ENCODE measurements at regions not wholly inside any gene's neighbourhood (a gene's known extent, or its start where the extent isn't known, plus 50 kb on each side); places are given as distances from the start of the nearest gene placed in this dataset.
"Not testable (repeated sequence)": the region's sequence is repeated elsewhere in the genome, so short reads cannot be mapped to it uniquely, and the experiment has no call there.

DNA sequence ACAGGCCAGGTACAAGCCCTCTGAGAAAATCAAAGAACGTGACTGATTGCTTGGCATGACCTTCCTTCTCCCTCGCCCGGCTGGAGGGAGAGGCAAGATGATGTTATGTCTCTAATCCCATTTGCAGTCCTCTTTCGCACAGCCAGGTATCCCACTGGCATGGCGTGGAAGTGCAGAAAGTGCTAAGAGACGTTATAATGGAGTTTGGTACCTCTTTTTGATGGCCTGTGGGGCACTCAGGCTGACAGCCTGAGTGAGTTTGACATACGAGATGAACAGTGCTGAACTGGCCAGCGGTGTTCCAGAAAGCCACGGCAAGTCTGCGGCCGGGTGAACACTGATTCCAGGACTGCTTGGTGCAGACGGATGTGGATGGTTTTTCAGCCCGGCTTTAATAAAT, 241.6 kb downstream of the RAB11FIP2 start:
- DNase-seq (ENCODE audit: low read depth in 4 of 6, low spot score in 6 of 6) = no peak
- H3K27me3 ChIP-seq (ENCODE audit: control insufficient read depth, insufficient read depth, low read length) = peaks cover 23% of the 10 kb centered on the region

DNA sequence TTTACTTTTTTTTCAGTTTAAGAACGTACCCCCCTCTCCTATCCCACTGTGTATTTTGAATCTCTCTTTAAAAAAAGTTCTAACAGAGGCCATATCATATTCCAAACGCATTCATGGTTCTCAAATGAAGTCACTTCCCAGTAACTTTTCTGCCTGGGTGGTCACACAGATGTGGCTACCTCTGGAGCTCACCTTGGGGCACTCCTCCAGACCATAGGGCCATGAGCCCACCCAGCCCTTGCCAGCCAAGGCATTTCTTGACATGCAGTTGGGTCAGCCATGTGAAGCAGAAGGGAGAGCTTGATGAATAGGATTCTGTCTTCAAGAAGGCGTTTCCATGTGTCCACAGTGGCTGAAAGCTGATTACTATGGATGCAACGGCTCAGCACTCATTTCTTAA, 239.3 kb downstream of the RAB11FIP2 start:
- Histone ChIP-seq H3K27ac (ENCODE audit: low read depth, low read length) (no peak overlapping the region), H3K4me1 (ENCODE audit: control insufficient read depth, insufficient read depth, low read length) (peaks cover 12% of the 10 kb centered on the region), H3K36me3 (ENCODE audit: control insufficient read depth, insufficient read depth, low read length) (no peaks in the 10 kb centered on the region), H3K27me3 (ENCODE audit: control insufficient read depth, insufficient read depth, low read length) (peaks cover 20% of the 10 kb centered on the region), H3K9me3 (ENCODE audit: control insufficient read depth, insufficient read depth, low read length) (no peaks in the 10 kb centered on the region), H3K4me3 (ENCODE audit: low read depth, low read length) (no peak overlapping the region)
- no peak for DNase-seq (ENCODE audit: low read depth in 4 of 6, low spot score in 6 of 6)
- 79% methylated on average over 2 of the region's 4 CpGs for WGBS (ENCODE audit: insufficient coverage)

More for the DNA sequence above, 241.6 kb downstream of the RAB11FIP2 start:
- Histone ChIP-seq H3K4me3 (ENCODE audit: low read depth, low read length) (no peak overlapping the region), H3K4me1 (ENCODE audit: control insufficient read depth, insufficient read depth, low read length) (peaks cover 12% of the 10 kb centered on the region), H3K27ac (ENCODE audit: low read depth, low read length) (no peak overlapping the region), H3K36me3 (ENCODE audit: control insufficient read depth, insufficient read depth, low read length) (no peaks in the 10 kb centered on the region), H3K9me3 (ENCODE audit: control insufficient read depth, insufficient read depth, low read length) (no peaks in the 10 kb centered on the region)
- WGBS (ENCODE audit: insufficient coverage) = 63% methylated on average over 4 of the region's 13 CpGs

DNA sequence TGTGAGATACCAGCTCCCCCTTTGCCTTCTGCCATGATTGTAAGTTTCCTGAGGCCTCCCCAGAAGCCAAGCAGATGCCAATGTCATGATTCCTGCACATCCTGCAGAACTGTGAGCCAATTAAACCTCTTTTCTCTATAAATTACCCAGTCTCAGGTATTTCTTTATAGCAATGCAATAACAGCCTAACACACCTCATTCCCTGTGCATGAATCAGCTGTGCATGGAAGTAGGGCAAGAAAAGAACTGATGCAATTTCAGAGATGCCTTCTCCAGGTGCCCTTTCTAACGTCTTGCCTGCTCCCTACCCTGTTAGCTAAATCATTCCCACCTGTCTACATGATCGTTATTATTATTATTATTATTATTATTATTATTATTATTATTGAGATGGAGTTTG, 230.9 kb downstream of the RAB11FIP2 start:
- DNase-seq (ENCODE audit: low read depth in 4 of 6, low spot score in 6 of 6); H3K9me3 ChIP-seq (ENCODE audit: control insufficient read depth, insufficient read depth, low read length); H3K27me3 ChIP-seq (ENCODE audit: control insufficient read depth, insufficient read depth, low read length); H3K4me1 ChIP-seq (ENCODE audit: control insufficient read depth, insufficient read depth, low read length); H3K27ac ChIP-seq (ENCODE audit: low read depth, low read length); H3K36me3 ChIP-seq (ENCODE audit: control insufficient read depth, insufficient read depth, low read length); H3K4me3 ChIP-seq (ENCODE audit: low read depth, low read length): not testable (repeated sequence)
- WGBS (ENCODE audit: insufficient coverage) = no CpG with 5 or more reads among the region's 2 CpGs

DNA sequence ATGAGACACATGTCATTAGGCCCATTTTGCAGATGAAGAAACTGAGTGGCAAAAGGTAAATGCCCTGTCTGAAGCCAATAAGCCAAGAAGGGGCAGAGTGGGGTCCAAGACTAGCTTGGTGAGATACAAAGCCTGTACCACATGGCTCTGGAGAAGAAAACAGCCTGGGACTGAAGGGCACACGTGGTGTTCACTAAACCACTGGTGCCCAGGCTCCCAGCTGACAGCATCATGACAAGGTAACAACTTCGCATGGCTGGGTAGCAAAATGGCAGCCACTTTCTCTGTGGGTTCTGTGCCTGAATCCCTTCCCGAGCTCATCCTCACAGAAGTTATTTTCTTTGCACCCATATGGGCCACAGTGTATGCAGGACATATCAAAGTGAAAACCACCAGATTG, 229.6 kb downstream of the RAB11FIP2 start:
- WGBS (ENCODE audit: insufficient coverage) = 94% methylated on average over 3 of the region's 3 CpGs
- H3K9me3 ChIP-seq (ENCODE audit: control insufficient read depth, insufficient read depth, low read length) = no peaks in the 10 kb centered on the region
- H3K27ac ChIP-seq (ENCODE audit: low read depth, low read length) = no peak overlapping the region
- no peaks in the 10 kb centered on the region for H3K36me3 ChIP-seq (ENCODE audit: control insufficient read depth, insufficient read depth, low read length)
- H3K27me3 ChIP-seq (ENCODE audit: control insufficient read depth, insufficient read depth, low read length) = peaks cover 2% of the 10 kb centered on the region
- no peaks in the 10 kb centered on the region for H3K4me1 ChIP-seq (ENCODE audit: control insufficient read depth, insufficient read depth, low read length)
- DNase-seq (ENCODE audit: low read depth in 4 of 6, low spot score in 6 of 6) = no peak
- H3K4me3 ChIP-seq (ENCODE audit: low read depth, low read length) = no peak overlapping the region

DNA sequence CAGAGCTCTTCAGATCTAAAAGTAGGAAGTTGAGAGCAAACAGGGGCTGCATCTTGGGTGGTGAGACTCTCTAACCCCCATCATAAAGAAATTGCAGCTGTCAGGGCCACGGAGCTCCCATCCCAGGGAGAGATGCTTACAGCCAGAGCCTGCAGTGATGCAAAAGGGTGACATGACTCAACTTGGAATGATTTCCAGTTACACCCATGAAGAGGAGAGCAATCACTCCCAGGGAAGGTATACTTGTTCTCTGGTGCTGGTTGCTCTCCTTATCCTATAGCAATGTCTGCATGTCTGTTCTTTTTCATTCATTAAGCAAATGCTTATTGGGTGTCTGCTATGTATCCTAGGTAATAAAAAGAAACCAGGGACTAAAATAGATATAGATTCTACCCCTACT, 228.0 kb downstream of the RAB11FIP2 start:
- no peak for DNase-seq (ENCODE audit: low read depth in 4 of 6, low spot score in 6 of 6)
- H3K27ac ChIP-seq (ENCODE audit: low read depth, low read length) = no peak overlapping the region
- no peak overlapping the region for H3K4me3 ChIP-seq (ENCODE audit: low read depth, low read length)
- peaks cover 2% of the 10 kb centered on the region for H3K27me3 ChIP-seq (ENCODE audit: control insufficient read depth, insufficient read depth, low read length)
- H3K9me3 ChIP-seq (ENCODE audit: control insufficient read depth, insufficient read depth, low read length) = no peaks in the 10 kb centered on the region
- H3K4me1 ChIP-seq (ENCODE audit: control insufficient read depth, insufficient read depth, low read length) = no peaks in the 10 kb centered on the region
- H3K36me3 ChIP-seq (ENCODE audit: control insufficient read depth, insufficient read depth, low read length) = no peaks in the 10 kb centered on the region
- 83% methylated on average over 1 of the region's 1 CpG for WGBS (ENCODE audit: insufficient coverage)

- no peaks in the 10 kb centered on the region for H3K36me3 ChIP-seq (ENCODE audit: control insufficient read depth, insufficient read depth, low read length)
These were observed 227.4 kb downstream of the RAB11FIP2 start for GRCh38 chr10:117819304-117819703.

DNA sequence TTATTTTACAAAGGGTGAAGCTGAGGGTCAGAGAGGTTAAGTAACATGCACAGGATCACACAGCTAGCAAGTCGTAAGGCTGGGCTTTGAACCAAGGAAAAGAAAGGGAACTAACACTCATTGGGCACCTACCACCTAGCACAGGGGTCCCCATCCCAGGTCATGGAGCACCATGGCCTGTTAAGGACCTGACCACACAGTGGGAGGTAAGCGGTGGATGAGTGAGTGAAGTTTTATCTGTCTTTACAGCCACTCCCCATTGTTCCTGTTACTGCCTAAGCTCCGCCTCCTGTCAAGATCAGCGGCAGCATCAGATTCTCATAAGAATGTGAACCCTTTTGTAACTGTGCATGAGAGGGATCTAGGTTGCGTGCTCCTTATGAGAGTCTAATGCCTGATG, 222.8 kb downstream of the RAB11FIP2 start:
- no peak overlapping the region for H3K4me3 ChIP-seq (ENCODE audit: low read depth, low read length)
- DNase-seq (ENCODE audit: low read depth in 4 of 6, low spot score in 6 of 6) = no peak
- WGBS (ENCODE audit: insufficient coverage) = no CpG with 5 or more reads among the region's 5 CpGs
- no peaks in the 10 kb centered on the region for H3K4me1 ChIP-seq (ENCODE audit: control insufficient read depth, insufficient read depth, low read length)
- peaks cover 2% of the 10 kb centered on the region for H3K27me3 ChIP-seq (ENCODE audit: control insufficient read depth, insufficient read depth, low read length)
- H3K9me3 ChIP-seq (ENCODE audit: control insufficient read depth, insufficient read depth, low read length) = no peaks in the 10 kb centered on the region
- no peaks in the 10 kb centered on the region for H3K36me3 ChIP-seq (ENCODE audit: control insufficient read depth, insufficient read depth, low read length)
- no peak overlapping the region for H3K27ac ChIP-seq (ENCODE audit: low read depth, low read length)

More at GRCh38 chr10:117819304-117819703, 227.4 kb downstream of the RAB11FIP2 start:
- H3K4me3 ChIP-seq (ENCODE audit: low read depth, low read length) = no peak overlapping the region
- peaks cover 2% of the 10 kb centered on the region for H3K27me3 ChIP-seq (ENCODE audit: control insufficient read depth, insufficient read depth, low read length)
- H3K9me3 ChIP-seq (ENCODE audit: control insufficient read depth, insufficient read depth, low read length) = no peaks in the 10 kb centered on the region
- no peak for DNase-seq (ENCODE audit: low read depth in 4 of 6, low spot score in 6 of 6)
- H3K27ac ChIP-seq (ENCODE audit: low read depth, low read length) = no peak overlapping the region
- no peaks in the 10 kb centered on the region for H3K4me1 ChIP-seq (ENCODE audit: control insufficient read depth, insufficient read depth, low read length)
- 52% methylated on average over 4 of the region's 4 CpGs for WGBS (ENCODE audit: insufficient coverage)

DNA sequence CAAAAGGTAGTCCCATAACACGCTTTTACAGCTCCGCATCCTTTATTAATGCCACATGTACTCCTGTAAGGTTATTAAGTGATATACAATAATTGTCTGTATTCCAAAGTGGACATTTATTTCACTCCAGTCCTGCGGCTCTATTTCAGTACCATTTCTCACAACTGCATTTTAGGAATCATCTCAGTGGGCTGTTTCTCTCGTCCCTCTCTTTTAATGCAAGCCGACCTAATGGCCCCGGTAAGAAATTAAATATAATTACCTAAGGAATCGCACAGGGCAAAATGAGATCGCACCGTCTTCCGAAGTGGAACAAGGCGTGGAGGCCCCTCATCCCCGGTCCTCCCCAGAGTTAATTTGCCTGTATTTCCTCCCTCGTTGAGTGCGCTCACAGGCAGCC, 216.5 kb downstream of the RAB11FIP2 start:
- no peaks in the 10 kb centered on the region for H3K27me3 ChIP-seq (ENCODE audit: control insufficient read depth, insufficient read depth, low read length)
- peak in 1 of 6 donors; percentile 56 for DNase-seq (ENCODE audit: low read depth in 4 of 6, low spot score in 6 of 6)
- no peaks in the 10 kb centered on the region for H3K9me3 ChIP-seq (ENCODE audit: control insufficient read depth, insufficient read depth, low read length)
- H3K4me3 ChIP-seq (ENCODE audit: low read depth, low read length) = no peak overlapping the region
- H3K27ac ChIP-seq (ENCODE audit: low read depth, low read length) = no peak overlapping the region
- no peaks in the 10 kb centered on the region for H3K4me1 ChIP-seq (ENCODE audit: control insufficient read depth, insufficient read depth, low read length)
- H3K36me3 ChIP-seq (ENCODE audit: control insufficient read depth, insufficient read depth, low read length) = no peaks in the 10 kb centered on the region
- WGBS (ENCODE audit: insufficient coverage) = 83% methylated on average over 7 of the region's 14 CpGs

- 44% methylated on average over 15 of the region's 15 CpGs for WGBS (ENCODE audit: insufficient coverage)
- no peaks in the 10 kb centered on the region for H3K36me3 ChIP-seq (ENCODE audit: control insufficient read depth, insufficient read depth, low read length)
- H3K4me3 ChIP-seq (ENCODE audit: low read depth, low read length) = no peak overlapping the region
These were observed 215.9 kb downstream of the RAB11FIP2 start for GRCh38 chr10:117830787-117831212.

GRCh38 chr10:117838500-117839498, 207.9 kb downstream of the RAB11FIP2 start:
- 64% methylated on average over 20 of the region's 39 CpGs for WGBS (ENCODE audit: insufficient coverage)
- H3K36me3 ChIP-seq (ENCODE audit: control insufficient read depth, insufficient read depth, low read length); H3K9me3 ChIP-seq (ENCODE audit: control insufficient read depth, insufficient read depth, low read length); H3K27me3 ChIP-seq (ENCODE audit: control insufficient read depth, insufficient read depth, low read length); H3K4me1 ChIP-seq (ENCODE audit: control insufficient read depth, insufficient read depth, low read length); H3K4me3 ChIP-seq (ENCODE audit: low read depth, low read length); H3K27ac ChIP-seq (ENCODE audit: low read depth, low read length): not testable (repeated sequence)
- DNase-seq (ENCODE audit: low read depth in 4 of 6, low spot score in 6 of 6) = peak in 1 of 6 donors; percentile 7

More at GRCh38 chr10:117830787-117831212, 215.9 kb downstream of the RAB11FIP2 start:
- H3K27me3 ChIP-seq (ENCODE audit: control insufficient read depth, insufficient read depth, low read length) = no peaks in the 10 kb centered on the region
- no peaks in the 10 kb centered on the region for H3K9me3 ChIP-seq (ENCODE audit: control insufficient read depth, insufficient read depth, low read length)
- H3K4me1 ChIP-seq (ENCODE audit: control insufficient read depth, insufficient read depth, low read length) = no peaks in the 10 kb centered on the region
- no peak overlapping the region for H3K27ac ChIP-seq (ENCODE audit: low read depth, low read length)
- DNase-seq (ENCODE audit: low read depth in 4 of 6, low spot score in 6 of 6) = peak in 2 of 6 donors; percentile 50 to 59

All from spinal cord (tissue), 9 donors.